NB4 (cell line): ENCODE measurements at regions not wholly inside any gene's neighbourhood (a gene's known extent, or its start where the extent isn't known, plus 50 kb on each side); places are given as distances from the start of the nearest gene placed in this dataset.

ENCODE experiments used
- POLR2A ChIP-seq: IDR thresholded peaks from 2 replicates; pipeline ENCODE4 v1.6.1; 2011; ENCODE audit warnings: mild to moderate bottlenecking; ENCODE audit not compliant: insufficient read length; ENCODE audit errors: extremely low read depth
- TF ChIP-seq, protein P1 (sequence below): IDR thresholded peaks from one replicate; pipeline ENCODE4 v1.5.1; 2012; ENCODE audit warnings: low read depth, low read length
- TF ChIP-seq, protein P2 (sequence below): IDR thresholded peaks from 2 replicates; pipeline ENCODE4 v1.6.1; 2011; ENCODE audit warnings: low read depth, low read length

DNA sequence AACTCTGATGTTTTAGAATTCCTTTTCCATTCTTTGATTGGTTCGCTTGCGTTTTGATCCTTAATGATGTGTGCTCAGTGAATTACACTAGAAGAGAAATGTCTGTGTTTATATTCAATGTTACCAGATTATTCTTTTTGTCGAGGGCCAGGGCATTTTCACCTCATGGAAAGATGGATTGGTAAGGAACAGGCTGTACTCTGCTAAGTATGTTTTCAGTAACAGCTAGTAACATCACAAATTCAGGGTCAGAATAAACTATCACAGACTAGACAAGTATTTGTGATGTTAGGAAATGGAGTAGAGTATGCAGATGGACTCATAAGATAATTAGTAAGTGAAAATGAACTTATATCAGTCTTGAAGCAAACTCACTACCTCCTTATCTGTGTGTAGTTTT, 235.6 kb downstream of the SOX4 start:
- TF ChIP-seq, protein P1, sequence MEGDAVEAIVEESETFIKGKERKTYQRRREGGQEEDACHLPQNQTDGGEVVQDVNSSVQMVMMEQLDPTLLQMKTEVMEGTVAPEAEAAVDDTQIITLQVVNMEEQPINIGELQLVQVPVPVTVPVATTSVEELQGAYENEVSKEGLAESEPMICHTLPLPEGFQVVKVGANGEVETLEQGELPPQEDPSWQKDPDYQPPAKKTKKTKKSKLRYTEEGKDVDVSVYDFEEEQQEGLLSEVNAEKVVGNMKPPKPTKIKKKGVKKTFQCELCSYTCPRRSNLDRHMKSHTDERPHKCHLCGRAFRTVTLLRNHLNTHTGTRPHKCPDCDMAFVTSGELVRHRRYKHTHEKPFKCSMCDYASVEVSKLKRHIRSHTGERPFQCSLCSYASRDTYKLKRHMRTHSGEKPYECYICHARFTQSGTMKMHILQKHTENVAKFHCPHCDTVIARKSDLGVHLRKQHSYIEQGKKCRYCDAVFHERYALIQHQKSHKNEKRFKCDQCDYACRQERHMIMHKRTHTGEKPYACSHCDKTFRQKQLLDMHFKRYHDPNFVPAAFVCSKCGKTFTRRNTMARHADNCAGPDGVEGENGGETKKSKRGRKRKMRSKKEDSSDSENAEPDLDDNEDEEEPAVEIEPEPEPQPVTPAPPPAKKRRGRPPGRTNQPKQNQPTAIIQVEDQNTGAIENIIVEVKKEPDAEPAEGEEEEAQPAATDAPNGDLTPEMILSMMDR = no peak
- TF ChIP-seq, protein P2, sequence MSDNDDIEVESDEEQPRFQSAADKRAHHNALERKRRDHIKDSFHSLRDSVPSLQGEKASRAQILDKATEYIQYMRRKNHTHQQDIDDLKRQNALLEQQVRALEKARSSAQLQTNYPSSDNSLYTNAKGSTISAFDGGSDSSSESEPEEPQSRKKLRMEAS = no peak
- no peak for TF ChIP-seq POLR2A
